Hepatocyte (in vitro differentiated cells): ENCODE measurements at regions not wholly inside any gene's neighbourhood (a gene's known extent, or its start where the extent isn't known, plus 50 kb on each side); places are given as distances from the start of the nearest gene placed in this dataset.

Experiments used
- DNase-seq: peaks from one replicate; pipeline ENCODE4 v3.0.0-alpha.2; 2016; ENCODE audit warnings: low spot score
- H2AFZ ChIP-seq: fragments of 200-600 bp; sonication (generic); 2 replicates; pipeline ENCODE4 v1.6.0; 2016; ENCODE audit warnings: antibody characterized with exemption, mild to moderate bottlenecking
- H3K27ac ChIP-seq: fragments of 200-600 bp; sonication (generic); 2 replicates; pipeline ENCODE4 v1.5.1; 2016; ENCODE audit warnings: mild to moderate bottlenecking
- H3K27me3 ChIP-seq: fragments of 200-600 bp; sonication (generic); 2 replicates; pipeline ENCODE4 v1.6.1; 2016
- H3K36me3 ChIP-seq: fragments of 200-600 bp; sonication (generic); replicated peaks from 2 replicates; pipeline ENCODE4 v1.5.1; 2016; ENCODE audit warnings: low read depth; ENCODE audit not compliant: insufficient read depth
- H3K4me1 ChIP-seq: fragments of 200-600 bp; sonication (generic); 2 replicates; pipeline ENCODE4 v1.5.1; 2016; ENCODE audit warnings: mild to moderate bottlenecking, moderate library complexity; ENCODE audit not compliant: insufficient read depth
- H3K4me2 ChIP-seq: fragments of 200-600 bp; sonication (generic); 2 replicates; pipeline ENCODE4 v1.6.0; 2016
- H3K4me3 ChIP-seq: fragments of 200-600 bp; sonication (generic); 2 replicates; pipeline ENCODE4 v1.5.1; 2016; ENCODE audit warnings: mild to moderate bottlenecking
- H3K79me2 ChIP-seq: fragments of 200-600 bp; sonication (generic); 2 replicates; pipeline ENCODE4 v1.6.0; 2017; ENCODE audit warnings: mild to moderate bottlenecking
- H3K9me2 ChIP-seq: fragments of 200-600 bp; sonication (generic); replicated peaks from 2 replicates; pipeline ENCODE4 v1.6.0; 2017; ENCODE audit warnings: mild to moderate bottlenecking; ENCODE audit not compliant: insufficient read depth
- H3K9me3 ChIP-seq: fragments of 200-600 bp; sonication (generic); 2 replicates; pipeline ENCODE4 v1.5.1; 2016; ENCODE audit warnings: low read depth, mild to moderate bottlenecking
- H4K20me1 ChIP-seq: fragments of 200-600 bp; sonication (generic); 2 replicates; pipeline ENCODE4 v1.6.0; 2016; ENCODE audit warnings: mild to moderate bottlenecking; ENCODE audit not compliant: insufficient read depth, poor library complexity, severe bottlenecking
- EZH2 ChIP-seq: fragments of 200-600 bp; sonication (generic); IDR thresholded peaks from 2 replicates; pipeline ENCODE4 v1.6.1; 2016; ENCODE audit warnings: antibody characterized with exemption, mild to moderate bottlenecking, borderline replicate concordance
- EZH2phosphoT487 ChIP-seq: fragments of 200-600 bp; sonication (generic); IDR thresholded peaks from one replicate; pipeline ENCODE4 v1.6.1; 2018; ENCODE audit warnings: antibody characterized with exemption, mild to moderate bottlenecking, low read depth, moderate library complexity; ENCODE audit not compliant: unreplicated experiment, severe bottlenecking
- WGBS: methylation state at CpG from one replicate; pipeline ENCODE4 v1.1.6; 2016; ENCODE audit warnings: low lambda C conversion rate; ENCODE audit errors: missing lambda C conversion rate; 5-methylcytosine and 5-hydroxymethylcytosine counted together
- TF ChIP-seq, protein P1 (sequence below): fragments of 200-600 bp; sonication (generic); IDR thresholded peaks from 2 replicates; pipeline ENCODE4 v1.5.1; 2016; ENCODE audit warnings: antibody characterized with exemption, mild to moderate bottlenecking; ENCODE audit not compliant: poor library complexity

DNA sequence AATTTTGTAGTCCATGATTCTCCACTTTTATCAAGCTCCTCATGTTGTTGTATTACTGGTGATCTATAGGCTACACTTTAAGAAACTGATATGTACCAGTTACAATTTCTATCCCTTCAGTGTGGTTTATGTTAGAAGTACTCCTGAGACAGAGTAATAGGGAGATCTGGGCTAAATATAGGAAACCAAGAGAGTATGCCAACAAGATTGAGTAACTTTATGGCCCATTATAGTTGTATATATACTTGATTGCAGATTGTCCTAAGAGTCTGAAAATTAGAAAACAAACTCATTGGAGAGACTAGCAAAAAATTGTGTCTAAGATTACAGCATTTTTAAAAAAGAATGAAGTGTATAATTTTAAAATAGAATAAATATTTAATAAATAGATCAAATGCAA lies 605.6 kb downstream of the XIRP2 start:
- no peak for DNase-seq

DNA sequence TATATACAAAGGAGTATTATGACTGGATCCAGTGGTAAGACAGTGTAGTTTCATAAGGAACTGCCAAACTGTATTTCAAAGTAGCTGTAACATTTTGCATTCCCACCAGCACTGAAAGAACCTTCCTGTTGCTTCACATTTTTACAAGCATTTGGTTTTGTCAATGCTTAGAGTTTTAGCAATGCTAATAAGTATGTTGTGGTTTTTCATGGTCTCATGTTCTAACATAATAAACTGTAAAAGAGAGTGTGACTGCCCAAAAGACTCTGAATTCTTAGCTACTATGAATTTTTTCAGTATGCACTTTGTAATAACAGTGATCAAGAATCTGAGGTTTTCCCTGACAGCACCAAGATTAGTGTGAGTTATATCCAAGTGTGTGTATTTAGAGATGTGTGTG lies 604.2 kb downstream of the XIRP2 start:
- H3K4me1 ChIP-seq, result no peaks in the 10 kb centered on the region
- no peak overlapping the region for H3K27ac ChIP-seq
- H3K79me2 ChIP-seq, result no peaks in the 10 kb centered on the region
- TF ChIP-seq EZH2 (no peak), EZH2phosphoT487 (no peak)
- TF ChIP-seq, protein P1, sequence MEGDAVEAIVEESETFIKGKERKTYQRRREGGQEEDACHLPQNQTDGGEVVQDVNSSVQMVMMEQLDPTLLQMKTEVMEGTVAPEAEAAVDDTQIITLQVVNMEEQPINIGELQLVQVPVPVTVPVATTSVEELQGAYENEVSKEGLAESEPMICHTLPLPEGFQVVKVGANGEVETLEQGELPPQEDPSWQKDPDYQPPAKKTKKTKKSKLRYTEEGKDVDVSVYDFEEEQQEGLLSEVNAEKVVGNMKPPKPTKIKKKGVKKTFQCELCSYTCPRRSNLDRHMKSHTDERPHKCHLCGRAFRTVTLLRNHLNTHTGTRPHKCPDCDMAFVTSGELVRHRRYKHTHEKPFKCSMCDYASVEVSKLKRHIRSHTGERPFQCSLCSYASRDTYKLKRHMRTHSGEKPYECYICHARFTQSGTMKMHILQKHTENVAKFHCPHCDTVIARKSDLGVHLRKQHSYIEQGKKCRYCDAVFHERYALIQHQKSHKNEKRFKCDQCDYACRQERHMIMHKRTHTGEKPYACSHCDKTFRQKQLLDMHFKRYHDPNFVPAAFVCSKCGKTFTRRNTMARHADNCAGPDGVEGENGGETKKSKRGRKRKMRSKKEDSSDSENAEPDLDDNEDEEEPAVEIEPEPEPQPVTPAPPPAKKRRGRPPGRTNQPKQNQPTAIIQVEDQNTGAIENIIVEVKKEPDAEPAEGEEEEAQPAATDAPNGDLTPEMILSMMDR, result no peak
- no peak overlapping the region for H2AFZ ChIP-seq
- H3K36me3 ChIP-seq, result no peaks in the 10 kb centered on the region
- no peak overlapping the region for H3K4me3 ChIP-seq
- H3K27me3 ChIP-seq, result no peaks in the 10 kb centered on the region
- H3K9me2 ChIP-seq, result no peaks in the 10 kb centered on the region
- no peaks in the 10 kb centered on the region for H3K9me3 ChIP-seq
- no peak for DNase-seq
- H4K20me1 ChIP-seq, result no peaks in the 10 kb centered on the region
- H3K4me2 ChIP-seq, result no peak overlapping the region

More for the DNA sequence above, 605.6 kb downstream of the XIRP2 start:
- TF ChIP-seq EZH2phosphoT487 (no peak), EZH2 (no peak)
- TF ChIP-seq, protein P1, result no peak
- Histone ChIP-seq H3K4me2 (no peak overlapping the region), H3K9me2 (no peaks in the 10 kb centered on the region), H3K4me1 (no peaks in the 10 kb centered on the region), H2AFZ (no peak overlapping the region), H3K27me3 (no peaks in the 10 kb centered on the region), H3K36me3 (no peaks in the 10 kb centered on the region), H4K20me1 (no peaks in the 10 kb centered on the region), H3K9me3 (no peaks in the 10 kb centered on the region), H3K27ac (no peak overlapping the region), H3K79me2 (no peaks in the 10 kb centered on the region), H3K4me3 (no peak overlapping the region)

DNA sequence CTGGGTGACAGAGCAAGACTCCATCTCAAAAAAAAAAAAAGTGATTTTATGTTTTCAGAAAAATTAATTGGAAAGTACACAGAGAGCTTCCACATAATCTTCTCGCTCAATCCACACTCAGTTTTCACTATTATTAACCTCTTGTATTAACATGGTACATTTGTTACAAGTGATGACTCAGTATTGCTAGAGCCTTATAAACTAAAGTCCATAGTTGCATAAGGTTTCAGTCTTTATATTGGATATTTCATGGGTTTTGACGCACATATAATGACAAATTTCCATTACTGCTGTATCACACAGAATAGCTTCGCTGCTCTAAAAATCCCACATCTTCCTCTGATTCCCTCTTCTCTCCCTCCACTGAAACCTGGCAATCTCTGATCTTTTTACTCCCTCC lies 603.5 kb downstream of the XIRP2 start:
- H3K9me2 ChIP-seq, result no peaks in the 10 kb centered on the region
- no peak for DNase-seq
- no peaks in the 10 kb centered on the region for H3K9me3 ChIP-seq
- H3K27me3 ChIP-seq, result no peaks in the 10 kb centered on the region
- no peaks in the 10 kb centered on the region for H3K4me1 ChIP-seq
- H2AFZ ChIP-seq, result no peak overlapping the region
- H3K27ac ChIP-seq, result no peak overlapping the region
- no peak overlapping the region for H3K4me3 ChIP-seq
- H3K79me2 ChIP-seq, result no peaks in the 10 kb centered on the region
- 99% methylated on average over 3 of the region's 3 CpGs for WGBS
- no peaks in the 10 kb centered on the region for H3K36me3 ChIP-seq
- no peak overlapping the region for H3K4me2 ChIP-seq
- TF ChIP-seq EZH2phosphoT487, result no peak
- no peak for TF ChIP-seq EZH2
- TF ChIP-seq, protein P1, result no peak
- H4K20me1 ChIP-seq, result no peaks in the 10 kb centered on the region

- Histone ChIP-seq H3K4me2 (no peak overlapping the region), H3K27me3 (no peaks in the 10 kb centered on the region), H3K9me3 (no peaks in the 10 kb centered on the region), H3K9me2 (no peaks in the 10 kb centered on the region), H3K36me3 (no peaks in the 10 kb centered on the region), H3K27ac (no peak overlapping the region), H2AFZ (no peak overlapping the region), H3K79me2 (no peaks in the 10 kb centered on the region), H3K4me3 (no peak overlapping the region), H4K20me1 (no peaks in the 10 kb centered on the region), H3K4me1 (no peaks in the 10 kb centered on the region)
- DNase-seq, result no peak
- TF ChIP-seq, protein P1, result no peak
- no peak for TF ChIP-seq EZH2phosphoT487
- TF ChIP-seq EZH2, result no peak
Measured at GRCh38 chr2:167490455-167490854, 602.2 kb downstream of the XIRP2 start.
